ENCODE measurements at regions not wholly inside any gene's neighbourhood (a gene's known extent, or its start where the extent isn't known, plus 50 kb on each side); places are given as distances from the start of the nearest gene placed in this dataset.

GRCh38 chr18:42271647-42272414 lies 316.8 kb downstream of the PIK3C3 start:
- no peak for DNase-seq

GRCh38 chr18:42274488-42275137 lies 319.6 kb downstream of the PIK3C3 start:
- no peak for DNase-seq

GRCh38 chr18:42275138-42275535 lies 320.1 kb downstream of the PIK3C3 start:
- no peak for DNase-seq

- no peak for DNase-seq
Measured at GRCh38 chr18:42275949-42276730, 321.1 kb downstream of the PIK3C3 start.

- no peak for DNase-seq
Measured at GRCh38 chr18:42281124-42281523, 326.1 kb downstream of the PIK3C3 start.

- DNase-seq, result no peak
Measured at GRCh38 chr18:42281851-42282250, 326.8 kb downstream of the PIK3C3 start.

- DNase-seq, result no peak
Measured at GRCh38 chr18:42287047-42287446, 332.0 kb downstream of the PIK3C3 start.

GRCh38 chr18:42288129-42288528 lies 333.1 kb downstream of the PIK3C3 start:
- DNase-seq, result no peak

GRCh38 chr18:42289526-42289925 lies 334.5 kb downstream of the PIK3C3 start:
- no peak for DNase-seq

- no peak for DNase-seq
Measured at GRCh38 chr18:42290318-42291307, 335.6 kb downstream of the PIK3C3 start.

- DNase-seq, result no peak
Measured at GRCh38 chr18:42292654-42293053, 337.6 kb downstream of the PIK3C3 start.

GRCh38 chr18:42296192-42296591 lies 341.2 kb downstream of the PIK3C3 start:
- DNase-seq, result no peak

GRCh38 chr18:42296723-42297122 lies 341.7 kb downstream of the PIK3C3 start:
- DNase-seq, result no peak

- DNase-seq, result no peak
Measured at GRCh38 chr18:42298759-42299675, 344.0 kb downstream of the PIK3C3 start.

- DNase-seq, result no peak
Measured at GRCh38 chr18:42305869-42306593, 351.0 kb downstream of the PIK3C3 start.

- no peak for DNase-seq
Measured at GRCh38 chr18:42306594-42306980, 351.6 kb downstream of the PIK3C3 start.

GRCh38 chr18:42310956-42311355 lies 355.9 kb downstream of the PIK3C3 start:
- no peak for DNase-seq

- no peak for DNase-seq
Measured at GRCh38 chr18:42326752-42327151, 371.7 kb downstream of the PIK3C3 start.

- DNase-seq, result no peak
Measured at GRCh38 chr18:42328931-42329330, 373.9 kb downstream of the PIK3C3 start.

- no peak for DNase-seq
Measured at GRCh38 chr18:42330296-42330695, 375.3 kb downstream of the PIK3C3 start.

GRCh38 chr18:42333558-42333957 lies 378.5 kb downstream of the PIK3C3 start:
- no peak for DNase-seq

All from NCI-H1436 treated with DMSO at 0.1 percent for 48 hours (cell line).